ENCODE measurements at regions not wholly inside any gene's neighbourhood (a gene's known extent, or its start where the extent isn't known, plus 50 kb on each side); places are given as distances from the start of the nearest gene placed in this dataset.
A peak's percentile ranks its signal among the peaks of the same experiment; 100 is the strongest.

GRCh38 chr1:191984856-191985255 lies 173.4 kb upstream of the RGS18 start:
- H3K4me2 ChIP-seq (ENCODE audit: insufficient read depth, low read length), result no peak overlapping the region
- no peak for DNase-seq
- H3K36me3 ChIP-seq (ENCODE audit: insufficient read depth, low read length), result no peaks in the 10 kb centered on the region; the same call in 1 of the 2 replicates
- H3K4me1 ChIP-seq (ENCODE audit: insufficient read depth, low read length), result 0 out of 2 replicates have a peak, but pooled peaks cover 3% of the 10 kb centered on the region
- no peaks in the 10 kb centered on the region for H4K20me1 ChIP-seq (ENCODE audit: insufficient read depth, low read length)
- peaks cover 25% of the 10 kb centered on the region for H3K9me3 ChIP-seq (ENCODE audit: insufficient read depth, low read length, severe bottlenecking)
- H3K9ac ChIP-seq (ENCODE audit: low read depth, low read length), result no peak overlapping the region
- H3K27me3 ChIP-seq (ENCODE audit: insufficient read depth, low read length, poor library complexity), result no peaks in the 10 kb centered on the region
- H2AFZ ChIP-seq (ENCODE audit: low read depth, low read length), result peak overlapping the region; percentile 10; the same call in 1 of the 2 replicates
- H3K27ac ChIP-seq (ENCODE audit: low read length), result no peak overlapping the region
- H3K4me3 ChIP-seq (ENCODE audit: low read depth in 1 of 2, low read length in 2 of 2), result no peak overlapping the region
- no peak for TF ChIP-seq CTCF (IDR thresholded peaks at IDR 0.05; ENCODE audit: borderline replicate concordance, extremely low read depth, low read length, poor library complexity, severe bottlenecking)
- ATAC-seq (ENCODE audit: insufficient read depth, low read depth), result no peak
- H3K79me2 ChIP-seq (ENCODE audit: insufficient read depth, low read length), result no peaks in the 10 kb centered on the region

- H3K4me3 ChIP-seq (ENCODE audit: low read depth in 1 of 2, low read length in 2 of 2), result no peak overlapping the region
- H3K4me1 ChIP-seq (ENCODE audit: insufficient read depth, low read length), result no peaks in the 10 kb centered on the region
- no peaks in the 10 kb centered on the region for H3K27me3 ChIP-seq (ENCODE audit: insufficient read depth, low read length, poor library complexity)
- H4K20me1 ChIP-seq (ENCODE audit: insufficient read depth, low read length), result no peaks in the 10 kb centered on the region
- no peak overlapping the region for H3K4me2 ChIP-seq (ENCODE audit: insufficient read depth, low read length)
- H3K36me3 ChIP-seq (ENCODE audit: insufficient read depth, low read length), result no peaks in the 10 kb centered on the region
- DNase-seq (no peak), ATAC-seq (ENCODE audit: insufficient read depth, low read depth) (no peak)
- H3K9ac ChIP-seq (ENCODE audit: low read depth, low read length), result no peak overlapping the region
- no peak overlapping the region for H3K27ac ChIP-seq (ENCODE audit: low read length)
- no peaks in the 10 kb centered on the region for H3K79me2 ChIP-seq (ENCODE audit: insufficient read depth, low read length)
- peaks cover 5% of the 10 kb centered on the region for H3K9me3 ChIP-seq (ENCODE audit: insufficient read depth, low read length, severe bottlenecking)
- H2AFZ ChIP-seq (ENCODE audit: low read depth, low read length), result no peak overlapping the region
- TF ChIP-seq CTCF (IDR thresholded peaks at IDR 0.05; ENCODE audit: borderline replicate concordance, extremely low read depth, low read length, poor library complexity, severe bottlenecking), result no peak
- no peak for TF ChIP-seq EZH2 (IDR thresholded peaks at IDR 0.05; ENCODE audit: borderline replicate concordance, low read depth, low read length, severe bottlenecking)
Observed at GRCh38 chr1:191992118-191992517, 166.1 kb upstream of the RGS18 start.

- no peak overlapping the region for H2AFZ ChIP-seq (ENCODE audit: low read depth, low read length)
- H3K9ac ChIP-seq (ENCODE audit: low read depth, low read length), result no peak overlapping the region
- no peaks in the 10 kb centered on the region for H3K4me1 ChIP-seq (ENCODE audit: insufficient read depth, low read length)
- peak; percentile 37; the same call in 1 of the 3 replicates for ATAC-seq (ENCODE audit: insufficient read depth, low read depth)
- H4K20me1 ChIP-seq (ENCODE audit: insufficient read depth, low read length), result no peaks in the 10 kb centered on the region
- H3K79me2 ChIP-seq (ENCODE audit: insufficient read depth, low read length), result no peaks in the 10 kb centered on the region
- no peak for DNase-seq
- no peak overlapping the region for H3K27ac ChIP-seq (ENCODE audit: low read length)
- peaks cover 5% of the 10 kb centered on the region for H3K9me3 ChIP-seq (ENCODE audit: insufficient read depth, low read length, severe bottlenecking)
- H3K4me2 ChIP-seq (ENCODE audit: insufficient read depth, low read length), result no peak overlapping the region
- TF ChIP-seq CTCF (IDR thresholded peaks at IDR 0.05; ENCODE audit: borderline replicate concordance, extremely low read depth, low read length, poor library complexity, severe bottlenecking) (peak; percentile 47), EZH2 (IDR thresholded peaks at IDR 0.05; ENCODE audit: borderline replicate concordance, low read depth, low read length, severe bottlenecking) (no peak)
- H3K27me3 ChIP-seq (ENCODE audit: insufficient read depth, low read length, poor library complexity), result no peaks in the 10 kb centered on the region
- H3K36me3 ChIP-seq (ENCODE audit: insufficient read depth, low read length), result no peaks in the 10 kb centered on the region
- no peak overlapping the region for H3K4me3 ChIP-seq (ENCODE audit: low read depth in 1 of 2, low read length in 2 of 2)
Observed at GRCh38 chr1:191993549-191993948, 164.7 kb upstream of the RGS18 start.

- Histone ChIP-seq H2AFZ (ENCODE audit: low read depth, low read length) (no peak overlapping the region), H3K4me2 (ENCODE audit: insufficient read depth, low read length) (no peak overlapping the region), H3K36me3 (ENCODE audit: insufficient read depth, low read length) (no peaks in the 10 kb centered on the region), H3K9me3 (ENCODE audit: insufficient read depth, low read length, severe bottlenecking) (no peaks in the 10 kb centered on the region), H3K9ac (ENCODE audit: low read depth, low read length) (no peak overlapping the region), H3K27me3 (ENCODE audit: insufficient read depth, low read length, poor library complexity) (no peaks in the 10 kb centered on the region), H4K20me1 (ENCODE audit: insufficient read depth, low read length) (no peaks in the 10 kb centered on the region), H3K79me2 (ENCODE audit: insufficient read depth, low read length) (no peaks in the 10 kb centered on the region), H3K4me3 (ENCODE audit: low read depth in 1 of 2, low read length in 2 of 2) (no peak overlapping the region), H3K27ac (ENCODE audit: low read length) (no peak overlapping the region), H3K4me1 (ENCODE audit: insufficient read depth, low read length) (peaks cover 10% of the 10 kb centered on the region)
- ATAC-seq (ENCODE audit: insufficient read depth, low read depth) (no peak), DNase-seq (no peak)
- no peak for TF ChIP-seq CTCF (IDR thresholded peaks at IDR 0.05; ENCODE audit: borderline replicate concordance, extremely low read depth, low read length, poor library complexity, severe bottlenecking)
- TF ChIP-seq EZH2 (IDR thresholded peaks at IDR 0.05; ENCODE audit: borderline replicate concordance, low read depth, low read length, severe bottlenecking), result no peak
Observed at GRCh38 chr1:192002063-192002462, 156.2 kb upstream of the RGS18 start.
